ENCODE measurements at regions not wholly inside any gene's neighbourhood (a gene's known extent, or its start where the extent isn't known, plus 50 kb on each side); places are given as distances from the start of the nearest gene placed in this dataset.

DNA sequence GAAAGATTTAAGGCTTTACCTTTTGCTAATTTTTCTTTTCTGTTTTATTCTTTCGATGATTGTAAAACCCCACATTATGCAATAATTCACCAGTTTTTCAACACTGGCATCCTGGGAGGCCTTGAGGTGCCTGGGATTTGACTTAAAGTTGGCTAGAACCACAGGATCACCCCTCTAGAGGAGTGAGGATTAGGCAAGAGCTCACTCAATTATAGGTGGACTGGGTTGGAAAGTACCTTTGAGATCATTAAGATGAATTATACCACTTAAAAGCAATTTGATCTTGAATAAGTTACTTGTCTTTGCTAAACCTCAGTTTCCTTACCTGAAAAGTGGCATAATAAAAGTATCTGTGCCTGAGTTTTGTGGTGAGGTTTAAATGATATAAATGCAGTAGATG, 212.8 kb upstream of the TPRG1 start:
- no peak for DNase-seq
- in situ Hi-C loops (cut with HindIII; ENCODE audit: low pct_ligation_motif_present, low sequenced_read_pairs) = no loop called here
- TF ChIP-seq, protein P1, sequence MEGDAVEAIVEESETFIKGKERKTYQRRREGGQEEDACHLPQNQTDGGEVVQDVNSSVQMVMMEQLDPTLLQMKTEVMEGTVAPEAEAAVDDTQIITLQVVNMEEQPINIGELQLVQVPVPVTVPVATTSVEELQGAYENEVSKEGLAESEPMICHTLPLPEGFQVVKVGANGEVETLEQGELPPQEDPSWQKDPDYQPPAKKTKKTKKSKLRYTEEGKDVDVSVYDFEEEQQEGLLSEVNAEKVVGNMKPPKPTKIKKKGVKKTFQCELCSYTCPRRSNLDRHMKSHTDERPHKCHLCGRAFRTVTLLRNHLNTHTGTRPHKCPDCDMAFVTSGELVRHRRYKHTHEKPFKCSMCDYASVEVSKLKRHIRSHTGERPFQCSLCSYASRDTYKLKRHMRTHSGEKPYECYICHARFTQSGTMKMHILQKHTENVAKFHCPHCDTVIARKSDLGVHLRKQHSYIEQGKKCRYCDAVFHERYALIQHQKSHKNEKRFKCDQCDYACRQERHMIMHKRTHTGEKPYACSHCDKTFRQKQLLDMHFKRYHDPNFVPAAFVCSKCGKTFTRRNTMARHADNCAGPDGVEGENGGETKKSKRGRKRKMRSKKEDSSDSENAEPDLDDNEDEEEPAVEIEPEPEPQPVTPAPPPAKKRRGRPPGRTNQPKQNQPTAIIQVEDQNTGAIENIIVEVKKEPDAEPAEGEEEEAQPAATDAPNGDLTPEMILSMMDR (IDR thresholded peaks at IDR 0.05; ENCODE audit: low read depth, low read length, missing control alignments) = no peak
- Histone ChIP-seq H3K27ac (no peak overlapping the region), H3K36me3 (replicated peaks) (no peaks in the 10 kb centered on the region), H3K27me3 (replicated peaks) (no peaks in the 10 kb centered on the region), H3K4me3 (ENCODE audit: low read depth, low read length) (no peak overlapping the region)

GRCh38 chr3:188962253-188963247, 209.2 kb upstream of the TPRG1 start:
- no peak for DNase-seq
- in situ Hi-C loops (cut with HindIII; ENCODE audit: low pct_ligation_motif_present, low sequenced_read_pairs) = no loop called here
- H3K27ac ChIP-seq = no peak overlapping the region
- TF ChIP-seq, protein P1 (IDR thresholded peaks at IDR 0.05; ENCODE audit: low read depth, low read length, missing control alignments) = no peak
- H3K4me3 ChIP-seq (ENCODE audit: low read depth, low read length) = no peak overlapping the region
- no peaks in the 10 kb centered on the region for H3K36me3 ChIP-seq (replicated peaks)
- H3K27me3 ChIP-seq (replicated peaks) = no peaks in the 10 kb centered on the region

- TF ChIP-seq, protein P1 (IDR thresholded peaks at IDR 0.05; ENCODE audit: low read depth, low read length, missing control alignments) = no peak
- in situ Hi-C loops (cut with HindIII; ENCODE audit: low pct_ligation_motif_present, low sequenced_read_pairs) = no loop called here
These were observed 206.8 kb upstream of the TPRG1 start for GRCh38 chr3:188964957-188965356.

GRCh38 chr3:188972310-188972709, 199.5 kb upstream of the TPRG1 start:
- Histone ChIP-seq H3K27ac (no peak overlapping the region), H3K4me3 (ENCODE audit: low read depth, low read length) (no peak overlapping the region), H3K27me3 (replicated peaks) (no peaks in the 10 kb centered on the region), H3K36me3 (replicated peaks) (no peaks in the 10 kb centered on the region)
- no peak for DNase-seq
- in situ Hi-C loops (cut with HindIII; ENCODE audit: low pct_ligation_motif_present, low sequenced_read_pairs) = no loop called here
- TF ChIP-seq, protein P1 (IDR thresholded peaks at IDR 0.05; ENCODE audit: low read depth, low read length, missing control alignments) = no peak

More at GRCh38 chr3:188964957-188965356, 206.8 kb upstream of the TPRG1 start:
- no peak overlapping the region for H3K27ac ChIP-seq
- no peaks in the 10 kb centered on the region for H3K36me3 ChIP-seq (replicated peaks)
- no peak overlapping the region for H3K4me3 ChIP-seq (ENCODE audit: low read depth, low read length)
- no peaks in the 10 kb centered on the region for H3K27me3 ChIP-seq (replicated peaks)
- DNase-seq = no peak

DNA sequence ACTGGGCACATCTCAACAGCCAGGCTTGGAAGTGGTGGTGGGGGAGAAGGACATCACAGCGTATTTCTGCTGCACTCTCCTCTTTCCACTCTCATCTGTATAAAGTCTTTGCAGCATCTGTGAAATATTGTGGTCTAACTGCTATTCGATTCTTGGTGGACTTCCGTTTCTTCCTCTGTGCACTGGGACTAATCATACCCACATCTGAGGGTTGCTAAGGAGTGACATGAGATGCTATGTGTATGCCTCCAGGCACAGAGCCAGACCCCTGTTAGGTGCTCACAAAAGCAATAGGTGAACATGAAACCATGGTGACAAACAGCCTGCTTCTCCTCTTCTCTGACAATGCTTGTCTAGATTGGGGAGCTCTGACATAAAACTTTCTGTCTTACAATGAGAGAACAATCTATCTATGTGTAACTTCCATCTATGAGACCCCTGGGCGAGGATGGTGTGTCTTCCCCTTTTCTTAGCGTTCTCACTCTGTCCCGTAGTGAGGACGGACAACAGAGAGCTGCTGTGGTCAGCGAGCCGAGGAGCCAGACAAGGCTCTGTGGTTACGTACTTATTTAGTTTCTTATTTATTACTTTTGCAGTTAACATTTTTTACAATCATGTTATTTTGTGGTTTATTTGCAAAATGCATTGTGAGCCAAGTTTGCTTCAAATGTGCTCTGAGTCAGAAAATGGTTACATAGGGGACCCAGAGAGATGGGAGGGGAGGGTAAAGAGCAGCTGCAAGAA, 196.7 kb upstream of the TPRG1 start:
- H3K36me3 ChIP-seq (replicated peaks) = no peaks in the 10 kb centered on the region
- H3K27ac ChIP-seq = no peak overlapping the region
- DNase-seq = no peak
- TF ChIP-seq, protein P1 (IDR thresholded peaks at IDR 0.05; ENCODE audit: low read depth, low read length, missing control alignments) = no peak
- no peaks in the 10 kb centered on the region for H3K27me3 ChIP-seq (replicated peaks)
- in situ Hi-C loops (cut with HindIII; ENCODE audit: low pct_ligation_motif_present, low sequenced_read_pairs) = no loop called here
- H3K4me3 ChIP-seq (ENCODE audit: low read depth, low read length) = no peak overlapping the region

Measured in brain microvascular endothelial cell (primary cell).